Fibroblast of pulmonary artery (primary cell): ENCODE measurements at regions not wholly inside any gene's neighbourhood (a gene's known extent, or its start where the extent isn't known, plus 50 kb on each side); places are given as distances from the start of the nearest gene placed in this dataset.

Source experiments
- DNase-seq: peaks from one replicate; pipeline ENCODE4 v3.0.0-alpha.2; 2010; ENCODE audit warnings: low read depth
- H3K4me3 ChIP-seq: replicated peaks from 2 replicates; pipeline ENCODE4 v1.5.1; 2011; ENCODE audit warnings: low read depth, mild to moderate bottlenecking, control low read depth, low read length, moderate library complexity
- CTCF ChIP-seq: IDR thresholded peaks from 2 replicates; pipeline ENCODE4 v1.5.1; 2011; ENCODE audit warnings: mild to moderate bottlenecking, control low read depth, low read length, inconsistent platforms; ENCODE audit errors: missing control alignments

- DNase-seq = no peak
- H3K4me3 ChIP-seq = no peak overlapping the region
- TF ChIP-seq CTCF = no peak
These were observed 373.6 kb downstream of the NUP35 start for GRCh38 chr2:183497861-183498260.

DNA sequence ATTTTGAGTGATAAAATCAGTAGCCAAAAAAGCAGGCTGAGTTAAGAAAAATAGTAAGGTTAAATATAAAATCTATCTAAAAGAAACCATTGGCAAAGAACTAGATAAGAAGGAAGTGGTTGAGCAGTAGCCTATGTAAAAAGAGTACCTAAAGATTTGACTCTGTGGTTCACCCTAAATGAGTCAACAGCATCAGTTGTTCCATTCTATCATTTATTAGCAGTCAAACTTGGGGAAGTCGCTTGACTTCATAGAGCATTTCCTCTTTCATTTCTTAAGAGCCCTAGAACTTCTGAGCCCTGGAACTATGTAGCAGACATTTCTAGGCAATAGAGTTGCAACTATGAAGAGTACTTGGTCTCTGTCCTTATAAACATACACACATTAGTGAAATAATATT lies 381.7 kb downstream of the NUP35 start:
- H3K4me3 ChIP-seq = no peak overlapping the region
- no peak for DNase-seq
- TF ChIP-seq CTCF = no peak

DNA sequence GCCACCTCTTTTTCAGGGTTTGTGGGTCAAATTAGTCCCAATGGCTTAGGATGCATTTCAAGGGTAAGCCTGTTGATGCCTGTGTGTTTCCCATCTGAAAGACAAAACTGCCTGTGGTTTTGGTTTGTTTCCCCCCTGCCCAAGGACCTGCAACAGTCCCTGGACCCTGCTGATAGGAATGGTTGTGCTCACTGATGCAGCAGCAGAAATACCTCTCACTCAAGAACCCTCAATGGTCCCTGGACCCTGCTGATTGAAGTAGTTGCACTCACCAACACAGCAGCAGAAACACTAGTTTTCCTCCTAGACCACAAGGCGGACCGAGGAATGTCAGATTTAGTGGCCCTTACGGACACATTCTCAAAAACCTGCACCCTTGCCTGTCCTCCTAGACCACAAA lies 386.9 kb downstream of the NUP35 start:
- TF ChIP-seq CTCF = no peak

GRCh38 chr2:183519371-183520056 lies 395.3 kb downstream of the NUP35 start:
- no peak overlapping the region for H3K4me3 ChIP-seq
- TF ChIP-seq CTCF = no peak
- DNase-seq = no peak

More for the DNA sequence above, 386.9 kb downstream of the NUP35 start:
- H3K4me3 ChIP-seq = no peak overlapping the region
- DNase-seq = no peak

DNA sequence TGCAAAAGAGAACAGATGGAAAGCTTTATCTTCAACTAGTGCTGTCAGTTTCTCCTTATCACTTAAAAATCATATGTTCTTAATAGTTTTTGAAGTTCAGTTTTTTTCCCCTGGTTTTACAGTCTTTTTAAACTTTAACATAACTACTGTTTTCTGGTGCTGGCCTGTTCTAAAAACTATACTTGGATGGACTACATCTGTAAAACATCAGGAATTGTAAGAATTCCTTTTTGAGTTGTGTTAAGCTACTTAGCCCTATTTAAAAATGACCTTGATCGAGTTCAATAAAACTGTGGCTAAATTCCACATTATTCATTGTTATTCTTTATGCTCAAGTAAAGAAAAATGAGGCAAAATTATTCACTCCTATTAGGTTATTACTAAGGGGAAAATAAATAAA lies 397.7 kb downstream of the NUP35 start:
- no peak for TF ChIP-seq CTCF

GRCh38 chr2:183522489-183523266 lies 398.4 kb downstream of the NUP35 start:
- no peak overlapping the region for H3K4me3 ChIP-seq
- TF ChIP-seq CTCF = no peak
- DNase-seq = no peak

More for the DNA sequence above, 397.7 kb downstream of the NUP35 start:
- DNase-seq = no peak
- H3K4me3 ChIP-seq = no peak overlapping the region

DNA sequence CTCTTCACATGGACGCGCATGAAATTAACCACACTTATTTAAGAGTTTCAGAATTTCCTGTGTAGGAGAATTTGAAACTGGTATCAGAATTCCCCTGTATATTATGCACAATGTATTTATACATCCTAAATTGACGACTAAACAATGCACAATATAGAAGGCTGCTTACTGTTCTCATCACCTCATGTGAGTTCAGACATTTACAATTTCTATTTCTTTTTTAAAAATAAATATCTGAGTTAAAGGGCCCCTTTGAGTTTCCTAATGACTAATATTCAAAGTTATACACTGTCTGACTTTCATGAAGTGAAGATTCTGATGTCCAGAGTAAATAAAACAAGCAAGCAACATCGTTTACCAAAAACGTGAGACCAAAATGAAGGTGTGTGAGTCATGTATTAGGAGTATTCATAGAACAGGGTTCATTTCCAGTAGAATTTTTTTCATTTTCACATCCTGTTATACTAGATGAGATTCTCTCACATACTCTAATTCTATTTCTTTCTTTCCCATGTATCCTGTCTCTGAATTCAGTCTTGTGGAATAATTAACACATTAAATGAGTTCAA lies 406.2 kb downstream of the NUP35 start:
- H3K4me3 ChIP-seq = no peak overlapping the region
- TF ChIP-seq CTCF = no peak
- no peak for DNase-seq
